ENCODE measurements at regions not wholly inside any gene's neighbourhood (a gene's known extent, or its start where the extent isn't known, plus 50 kb on each side); places are given as distances from the start of the nearest gene placed in this dataset.

- TF ChIP-seq CTCF (IDR thresholded peaks at IDR 0.05; ENCODE audit: low read depth, low read length) = no peak
- TF ChIP-seq EZH2phosphoT487 (IDR thresholded peaks at IDR 0.05; ENCODE audit: low read depth) = no peak
Measured at GRCh38 chr20:58127701-58128111, 100.7 kb downstream of the ANKRD60 start.
